HepG2 (cell line): ENCODE measurements at regions not wholly inside any gene's neighbourhood (a gene's known extent, or its start where the extent isn't known, plus 50 kb on each side); places are given as distances from the start of the nearest gene placed in this dataset.

Source experiments
- ATAC-seq: fragments of 200-7000 bp; cut with Tn5 transposase; 3 replicates; pipeline ENCODE4 v1.9.1; 2020; ENCODE audit warnings: mild to moderate bottlenecking, moderate library complexity
- BruUV-seq: library from RNA; stranded (reverse); fragments of 400-500 nt; replicated peaks from 2 replicates; lab custom pipeline; 2021; lab: Mats Ljungman, UMichigan
- CTCF ChIA-PET: fragments of 300-600 bp; formaldehyde crosslinking; extraction: SDS; loops from one replicate; lab custom pipeline; 2021; ENCODE audit warnings: low total read pairs, inconsistent platforms, low intra/inter-chr PET ratio; lab: Yijun Ruan, JAX
- POLR2A ChIA-PET: fragments of 350-600 bp; sonication (Branson Sonifier 250); formaldehyde crosslinking; loops from one replicate; lab custom pipeline; 2020; ENCODE audit warnings: antibody characterized with exemption, inconsistent platforms; lab: Yijun Ruan, JAX
- DNase-seq: peaks from one replicate; pipeline ENCODE4 v3.0.0-alpha.2; 2015; ENCODE audit warnings: low spot score
- FAIRE-seq: peaks from 3 replicates; lab custom pipeline; 2011; peaks lifted over from hg19 to GRCh38; lab: Jason Lieb, UNC
- H2AFZ ChIP-seq: one replicate; pipeline ENCODE4 v1.6.1; 2011; ENCODE audit warnings: low read length, inconsistent platforms
- H3K27ac ChIP-seq: fragments of 300-600 bp; 3 replicates; pipeline ENCODE4 v1.8.0; 2011; ENCODE audit warnings: mixed run types, mild to moderate bottlenecking, mixed read lengths, low read length, inconsistent platforms; ENCODE audit not compliant: insufficient read depth; ENCODE audit errors: extremely low read length
- H3K27me3 ChIP-seq, 2 experiments: fragments of 200-600 bp in 1 of 2; 2 replicates in 1 of 2; 3 replicates in 1 of 2; pipeline versions ENCODE4 v1.6.0 to v1.8.0; 2011; ENCODE audit warnings: low read length in 2 of 2, mild to moderate bottlenecking in 2 of 2, moderate library complexity in 2 of 2, inconsistent platforms in 1 of 2; ENCODE audit not compliant: insufficient read depth in 2 of 2, control insufficient read depth in 1 of 2
- H3K36me3 ChIP-seq, 2 experiments: fragments of 200-600 bp in 1 of 2; replicated peaks in 1 of 2; 2 replicates in 1 of 2; 3 replicates in 1 of 2; pipeline versions ENCODE4 v1.5.1 to v1.8.0; 2011; ENCODE audit warnings: low read length in 2 of 2, inconsistent platforms in 1 of 2; ENCODE audit not compliant: insufficient read depth in 2 of 2, control insufficient read depth in 1 of 2
- H3K4me1 ChIP-seq: 2 replicates; pipeline ENCODE4 v1.5.1; 2012; ENCODE audit warnings: low read length, inconsistent platforms; ENCODE audit not compliant: insufficient read depth
- H3K4me2 ChIP-seq: 2 replicates; pipeline ENCODE4 v1.6.0; 2011; ENCODE audit warnings: low read depth, low read length, inconsistent platforms
- H3K4me3 ChIP-seq, 3 experiments: fragments of 200-600 bp in 1 of 3; sonication (generic), shearing (Covaris generic) in 1 of 3; replicated peaks in 1 of 3; 2 replicates each; pipeline ENCODE4 v1.5.1; 2011 to 2016; ENCODE audit warnings: low read length in 3 of 3, inconsistent platforms in 2 of 3, low read depth in 2 of 3, mild to moderate bottlenecking in 2 of 3, control low read depth in 1 of 3, mixed read lengths in 1 of 3; ENCODE audit not compliant: insufficient read depth in 1 of 3
- H3K79me2 ChIP-seq: one replicate; pipeline ENCODE4 v1.6.1; 2011; ENCODE audit warnings: low read length, inconsistent platforms; ENCODE audit not compliant: insufficient read depth
- H3K9ac ChIP-seq: 2 replicates; pipeline ENCODE4 v1.6.0; 2011; ENCODE audit warnings: mild to moderate bottlenecking, low read depth, low read length, inconsistent platforms; ENCODE audit not compliant: insufficient read depth
- H3K9me3 ChIP-seq: 2 replicates; pipeline ENCODE4 v1.5.1; 2012; ENCODE audit warnings: mild to moderate bottlenecking, low read length
- H4K20me1 ChIP-seq: 2 replicates; pipeline ENCODE4 v1.6.0; 2011; ENCODE audit warnings: inconsistent platforms, mild to moderate bottlenecking, low read length, moderate library complexity; ENCODE audit not compliant: insufficient read depth
- AGO1 ChIP-seq: fragments of 200-400 bp; formaldehyde crosslinking; IDR thresholded peaks from 2 replicates; pipeline ENCODE4 v1.6.1; 2017; ENCODE audit warnings: mild to moderate bottlenecking, low read depth, low read length, moderate library complexity; ENCODE audit not compliant: poor library complexity, severe bottlenecking
- ARHGAP35 ChIP-seq: sonication (generic); formaldehyde crosslinking; IDR thresholded peaks from 2 replicates; pipeline ENCODE4 v1.9.0; 2022; ENCODE audit warnings: mild to moderate bottlenecking, inconsistent platforms, moderate library complexity, missing genetic modification reagents, borderline replicate concordance
- GPBP1L1 ChIP-seq: sonication (generic); formaldehyde crosslinking; IDR thresholded peaks from 2 replicates; pipeline ENCODE4 v1.5.0; 2020; ENCODE audit warnings: mild to moderate bottlenecking, missing genetic modification reagents
- HOXA3 ChIP-seq: sonication (generic); formaldehyde crosslinking; IDR thresholded peaks from 2 replicates; pipeline ENCODE4 v1.5.0; 2020; ENCODE audit warnings: missing genetic modification reagents
- HOXA9 ChIP-seq: sonication (generic); formaldehyde crosslinking; IDR thresholded peaks from 2 replicates; pipeline ENCODE4 v1.8.1; 2022; ENCODE audit warnings: missing genetic modification reagents, mild to moderate bottlenecking, moderate library complexity, borderline replicate concordance
- KDM2A ChIP-seq: sonication (generic); formaldehyde crosslinking; IDR thresholded peaks from 2 replicates; pipeline ENCODE4 v1.4.0; 2020; ENCODE audit warnings: low read depth, missing genetic modification reagents, borderline replicate concordance
- MIXL1 ChIP-seq: IDR thresholded peaks from 2 replicates; pipeline ENCODE4 v1.6.1; 2016
- NFE2L2 ChIP-seq: fragments of 150-350 bp; IDR thresholded peaks from 2 replicates; pipeline ENCODE4 v1.6.1; 2014; ENCODE audit warnings: low read length
- PRDM4 ChIP-seq: sonication (generic); formaldehyde crosslinking; IDR thresholded peaks from 2 replicates; pipeline ENCODE4 v1.9.0; 2021; ENCODE audit warnings: missing genetic modification reagents, borderline replicate concordance
- THAP11 ChIP-seq: IDR thresholded peaks from 2 replicates; pipeline ENCODE4 v1.6.1; 2016; ENCODE audit warnings: missing biosample characterization, missing genetic modification reagents
- TIGD3 ChIP-seq: sonication (generic); formaldehyde crosslinking; IDR thresholded peaks from 2 replicates; pipeline ENCODE4 v1.5.1; 2020; ENCODE audit warnings: mild to moderate bottlenecking, missing genetic modification reagents, borderline replicate concordance
- ZNF30 ChIP-seq: sonication (generic); formaldehyde crosslinking; IDR thresholded peaks from 2 replicates; pipeline ENCODE4 v1.5.0; 2020; ENCODE audit warnings: mild to moderate bottlenecking, missing genetic modification reagents
- ZNF329 ChIP-seq: sonication (generic); formaldehyde crosslinking; IDR thresholded peaks from 2 replicates; pipeline ENCODE4 v1.9.0; 2021; ENCODE audit warnings: low read depth, mild to moderate bottlenecking, missing genetic modification reagents
- ZNF331 ChIP-seq: sonication (generic); formaldehyde crosslinking; IDR thresholded peaks from 2 replicates; pipeline ENCODE4 v1.4.0; 2020; ENCODE audit warnings: missing genetic modification reagents
- ZNF570 ChIP-seq: sonication (generic); formaldehyde crosslinking; IDR thresholded peaks from 2 replicates; pipeline ENCODE4 v1.4.0; 2020; ENCODE audit warnings: mild to moderate bottlenecking, missing genetic modification reagents, borderline replicate concordance
- WGBS: methylation state at CpG from one replicate; pipeline ENCODE4 v1.1.6; 2017; ENCODE audit warnings: low lambda C conversion rate; 5-methylcytosine and 5-hydroxymethylcytosine counted together
- in situ Hi-C: cut with HindIII; loops from 2 replicates; pipeline ENCODE4 v1.10.0; 2017; ENCODE audit warnings: low pct_unique_long_range_greater_than_20kb; ENCODE audit not compliant: extremely low pct_ligation_motif_present
- intact Hi-C: fragments of 100-400 bp; cut with micrococcal nuclease; formaldehyde crosslinking; loops from one replicate; pipeline ENCODE4 v1.10.0; 2022; ENCODE audit not compliant: unreplicated experiment

- no peak for TF ChIP-seq GPBP1L1
- TF ChIP-seq ZNF570 = no peak
- TF ChIP-seq ZNF30 = no peak
Measured at GRCh38 chr1:232477728-232478127, 152.2 kb downstream of the SIPA1L2 start (continued).

- Histone ChIP-seq H3K27ac (no peak overlapping the region), H3K36me3 (no peaks in the 10 kb centered on the region), H3K4me2 (no peak overlapping the region), H2AFZ (no peak overlapping the region), H3K27me3 (no peaks in the 10 kb centered on the region), H3K79me2 (no peaks in the 10 kb centered on the region), H3K9ac (no peak overlapping the region), H3K9me3 (no peaks in the 10 kb centered on the region), H3K4me1 (no peaks in the 10 kb centered on the region), H4K20me1 (no peaks in the 10 kb centered on the region), H3K4me3 (no peak overlapping the region)
- intact Hi-C loops (no loop called here), in situ Hi-C loops (no loop called here)
- no peak for FAIRE-seq
- no peak for TF ChIP-seq THAP11 (CRISPR knock-in tag)
- TF ChIP-seq KDM2A = no peak
- no peak for TF ChIP-seq ZNF331 (CRISPR knock-in tag)
- no peak for TF ChIP-seq ZNF329
- TF ChIP-seq NFE2L2 = no peak
- no peak for TF ChIP-seq HOXA3 (CRISPR knock-in tag)
- no peak for TF ChIP-seq TIGD3 (CRISPR knock-in tag)
- TF ChIP-seq PRDM4 (CRISPR knock-in tag) = no peak
- no peak for TF ChIP-seq MIXL1
- no peak for TF ChIP-seq AGO1
- TF ChIP-seq HOXA9 = no peak
- TF ChIP-seq ARHGAP35 (CRISPR knock-in tag) = no peak
- WGBS = 27% methylated on average over 2 of the region's 2 CpGs
- no TSS peak for BruUV-seq
- ChIA-PET POLR2A (no interaction called here), CTCF (no interaction called here)
- no peak for ATAC-seq
- DNase-seq = no peak
Measured at GRCh38 chr1:232476538-232476950, 153.4 kb downstream of the SIPA1L2 start.
